Endothelial cell of umbilical vein (primary cell): ENCODE measurements at regions not wholly inside any gene's neighbourhood (a gene's known extent, or its start where the extent isn't known, plus 50 kb on each side); places are given as distances from the start of the nearest gene placed in this dataset.

ENCODE experiments used
- EZH2 ChIP-seq: IDR thresholded peaks from 2 replicates; pipeline ENCODE4 v1.6.1; 2012; ENCODE audit warnings: borderline replicate concordance, low read depth, mild to moderate bottlenecking, moderate library complexity, low read length, inconsistent platforms; ENCODE audit not compliant: severe bottlenecking
- GATA2 ChIP-seq: IDR thresholded peaks from 2 replicates; pipeline ENCODE4 v1.7.0; 2011; ENCODE audit warnings: low read depth, mild to moderate bottlenecking, moderate library complexity, mixed read lengths, low read length; ENCODE audit not compliant: insufficient read length, insufficient read depth
- JUN ChIP-seq: IDR thresholded peaks from 2 replicates; pipeline ENCODE4 v1.6.1; 2011; ENCODE audit warnings: borderline replicate concordance, low read depth; ENCODE audit not compliant: insufficient read length, insufficient read depth
- MYC ChIP-seq: IDR thresholded peaks from one replicate; pipeline ENCODE4 v1.6.1; 2011; ENCODE audit warnings: mild to moderate bottlenecking, low read depth, low read length
- POLR2A ChIP-seq: IDR thresholded peaks from 2 replicates; pipeline ENCODE4 v1.6.1; 2012; ENCODE audit warnings: low read depth, mild to moderate bottlenecking, control low read depth, low read length
- POLR2AphosphoS5 ChIP-seq: IDR thresholded peaks from 2 replicates; pipeline ENCODE4 v1.6.1; 2012; ENCODE audit warnings: low read depth, mild to moderate bottlenecking, control low read depth, low read length, moderate library complexity; ENCODE audit not compliant: insufficient read depth
- TF ChIP-seq, protein P1 (sequence below), 2 donors: IDR thresholded peaks; 1 replicate in 1 of 2; 2 replicates in 1 of 2; pipeline ENCODE4 v1.5.1; 2011; ENCODE audit warnings: low read length in 2 of 2, mild to moderate bottlenecking in 2 of 2, moderate library complexity in 2 of 2, control low read depth in 1 of 2, inconsistent platforms in 1 of 2, low read depth in 1 of 2; ENCODE audit not compliant: insufficient read depth in 1 of 2; ENCODE audit errors: extremely low read depth in 1 of 2
- TF ChIP-seq, protein P2 (sequence below): IDR thresholded peaks from 2 replicates; pipeline ENCODE4 v1.6.1; 2011; ENCODE audit not compliant: insufficient read depth, insufficient read length

DNA sequence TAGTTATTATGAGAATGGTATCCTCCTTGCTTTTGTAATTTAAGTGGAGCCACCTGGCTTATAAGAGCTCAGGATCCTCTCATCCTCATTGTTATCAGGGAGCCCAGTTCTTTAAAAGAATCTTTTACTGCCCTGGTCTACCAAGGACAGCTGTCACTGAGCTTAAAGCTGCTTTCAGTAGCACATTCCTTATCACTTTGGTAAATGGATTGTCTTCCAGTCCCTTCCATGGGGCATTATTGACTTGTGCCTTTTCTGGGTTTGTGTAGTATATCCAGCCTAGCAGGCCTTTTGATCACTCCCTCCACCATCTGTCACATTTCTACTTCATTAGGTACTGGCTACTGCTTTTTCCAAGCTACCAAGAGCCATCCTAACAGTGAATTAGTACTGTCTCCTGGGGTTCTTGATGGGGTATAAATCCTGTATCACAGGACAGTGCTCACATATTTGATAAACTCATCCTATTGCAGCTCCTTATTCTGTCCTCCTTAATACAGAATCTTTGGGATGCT is 208.9 kb downstream of the TMEM26 start:
- TF ChIP-seq, protein P1, sequence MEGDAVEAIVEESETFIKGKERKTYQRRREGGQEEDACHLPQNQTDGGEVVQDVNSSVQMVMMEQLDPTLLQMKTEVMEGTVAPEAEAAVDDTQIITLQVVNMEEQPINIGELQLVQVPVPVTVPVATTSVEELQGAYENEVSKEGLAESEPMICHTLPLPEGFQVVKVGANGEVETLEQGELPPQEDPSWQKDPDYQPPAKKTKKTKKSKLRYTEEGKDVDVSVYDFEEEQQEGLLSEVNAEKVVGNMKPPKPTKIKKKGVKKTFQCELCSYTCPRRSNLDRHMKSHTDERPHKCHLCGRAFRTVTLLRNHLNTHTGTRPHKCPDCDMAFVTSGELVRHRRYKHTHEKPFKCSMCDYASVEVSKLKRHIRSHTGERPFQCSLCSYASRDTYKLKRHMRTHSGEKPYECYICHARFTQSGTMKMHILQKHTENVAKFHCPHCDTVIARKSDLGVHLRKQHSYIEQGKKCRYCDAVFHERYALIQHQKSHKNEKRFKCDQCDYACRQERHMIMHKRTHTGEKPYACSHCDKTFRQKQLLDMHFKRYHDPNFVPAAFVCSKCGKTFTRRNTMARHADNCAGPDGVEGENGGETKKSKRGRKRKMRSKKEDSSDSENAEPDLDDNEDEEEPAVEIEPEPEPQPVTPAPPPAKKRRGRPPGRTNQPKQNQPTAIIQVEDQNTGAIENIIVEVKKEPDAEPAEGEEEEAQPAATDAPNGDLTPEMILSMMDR (IDR thresholded peaks at IDR 0.05; ENCODE audit: extremely low read depth in 1 of 2, insufficient read depth in 1 of 2, low read depth in 1 of 2, low read length in 2 of 2) = no peak
- TF ChIP-seq GATA2 = no peak
- TF ChIP-seq POLR2A = no peak
- no peak for TF ChIP-seq POLR2AphosphoS5
- no peak for TF ChIP-seq JUN
- no peak for TF ChIP-seq MYC
- TF ChIP-seq, protein P2, sequence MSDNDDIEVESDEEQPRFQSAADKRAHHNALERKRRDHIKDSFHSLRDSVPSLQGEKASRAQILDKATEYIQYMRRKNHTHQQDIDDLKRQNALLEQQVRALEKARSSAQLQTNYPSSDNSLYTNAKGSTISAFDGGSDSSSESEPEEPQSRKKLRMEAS = no peak
- no peak for TF ChIP-seq EZH2
